HepG2 (cell line): ENCODE measurements at regions not wholly inside any gene's neighbourhood (a gene's known extent, or its start where the extent isn't known, plus 50 kb on each side); places are given as distances from the start of the nearest gene placed in this dataset.

Source experiments
- ATAC-seq: fragments of 200-7000 bp; cut with Tn5 transposase; 3 replicates; pipeline ENCODE4 v1.9.1; 2020; ENCODE audit warnings: mild to moderate bottlenecking, moderate library complexity
- BruUV-seq: library from RNA; stranded (reverse); fragments of 400-500 nt; replicated peaks from 2 replicates; lab custom pipeline; 2021; lab: Mats Ljungman, UMichigan
- CTCF ChIA-PET: fragments of 300-600 bp; formaldehyde crosslinking; extraction: SDS; loops from one replicate; lab custom pipeline; 2021; ENCODE audit warnings: low total read pairs, inconsistent platforms, low intra/inter-chr PET ratio; lab: Yijun Ruan, JAX
- POLR2A ChIA-PET: fragments of 350-600 bp; sonication (Branson Sonifier 250); formaldehyde crosslinking; loops from one replicate; lab custom pipeline; 2020; ENCODE audit warnings: antibody characterized with exemption, inconsistent platforms; lab: Yijun Ruan, JAX
- DNase-seq: peaks from one replicate; pipeline ENCODE4 v3.0.0-alpha.2; 2015; ENCODE audit warnings: low spot score
- FAIRE-seq: peaks from 3 replicates; lab custom pipeline; 2011; peaks lifted over from hg19 to GRCh38; lab: Jason Lieb, UNC
- H2AFZ ChIP-seq: one replicate; pipeline ENCODE4 v1.6.1; 2011; ENCODE audit warnings: low read length, inconsistent platforms
- H3K27ac ChIP-seq: fragments of 300-600 bp; 3 replicates; pipeline ENCODE4 v1.8.0; 2011; ENCODE audit warnings: mixed run types, mild to moderate bottlenecking, mixed read lengths, low read length, inconsistent platforms; ENCODE audit not compliant: insufficient read depth; ENCODE audit errors: extremely low read length
- H3K27me3 ChIP-seq, 2 experiments: fragments of 200-600 bp in 1 of 2; 2 replicates in 1 of 2; 3 replicates in 1 of 2; pipeline versions ENCODE4 v1.6.0 to v1.8.0; 2011; ENCODE audit warnings: low read length in 2 of 2, mild to moderate bottlenecking in 2 of 2, moderate library complexity in 2 of 2, inconsistent platforms in 1 of 2; ENCODE audit not compliant: insufficient read depth in 2 of 2, control insufficient read depth in 1 of 2
- H3K36me3 ChIP-seq, 2 experiments: fragments of 200-600 bp in 1 of 2; replicated peaks in 1 of 2; 2 replicates in 1 of 2; 3 replicates in 1 of 2; pipeline versions ENCODE4 v1.5.1 to v1.8.0; 2011; ENCODE audit warnings: low read length in 2 of 2, inconsistent platforms in 1 of 2; ENCODE audit not compliant: insufficient read depth in 2 of 2, control insufficient read depth in 1 of 2
- H3K4me1 ChIP-seq: 2 replicates; pipeline ENCODE4 v1.5.1; 2012; ENCODE audit warnings: low read length, inconsistent platforms; ENCODE audit not compliant: insufficient read depth
- H3K4me2 ChIP-seq: 2 replicates; pipeline ENCODE4 v1.6.0; 2011; ENCODE audit warnings: low read depth, low read length, inconsistent platforms
- H3K4me3 ChIP-seq, 3 experiments: fragments of 200-600 bp in 1 of 3; sonication (generic), shearing (Covaris generic) in 1 of 3; replicated peaks in 1 of 3; 2 replicates each; pipeline ENCODE4 v1.5.1; 2011 to 2016; ENCODE audit warnings: low read length in 3 of 3, inconsistent platforms in 2 of 3, low read depth in 2 of 3, mild to moderate bottlenecking in 2 of 3, control low read depth in 1 of 3, mixed read lengths in 1 of 3; ENCODE audit not compliant: insufficient read depth in 1 of 3
- H3K79me2 ChIP-seq: one replicate; pipeline ENCODE4 v1.6.1; 2011; ENCODE audit warnings: low read length, inconsistent platforms; ENCODE audit not compliant: insufficient read depth
- H3K9ac ChIP-seq: 2 replicates; pipeline ENCODE4 v1.6.0; 2011; ENCODE audit warnings: mild to moderate bottlenecking, low read depth, low read length, inconsistent platforms; ENCODE audit not compliant: insufficient read depth
- H3K9me3 ChIP-seq: 2 replicates; pipeline ENCODE4 v1.5.1; 2012; ENCODE audit warnings: mild to moderate bottlenecking, low read length
- H4K20me1 ChIP-seq: 2 replicates; pipeline ENCODE4 v1.6.0; 2011; ENCODE audit warnings: inconsistent platforms, mild to moderate bottlenecking, low read length, moderate library complexity; ENCODE audit not compliant: insufficient read depth
- ARID4A ChIP-seq: sonication (generic); formaldehyde crosslinking; IDR thresholded peaks from 2 replicates; pipeline ENCODE4 v1.5.0; 2020; ENCODE audit warnings: mild to moderate bottlenecking, missing genetic modification reagents, borderline replicate concordance
- ATF3 ChIP-seq: sonication (generic); formaldehyde crosslinking; IDR thresholded peaks from 2 replicates; pipeline ENCODE4 v1.4.0; 2020; ENCODE audit warnings: missing genetic modification reagents
- ERF ChIP-seq: IDR thresholded peaks from 2 replicates; pipeline ENCODE4 v1.6.1; 2018; ENCODE audit warnings: missing biosample characterization, missing genetic modification reagents
- MAFK ChIP-seq, 2 experiments: IDR thresholded peaks in 1 of 2; conservative IDR thresholded peaks in 1 of 2; 2 replicates each; pipeline ENCODE4 v1.6.1; 2011; ENCODE audit warnings: improper control_type of control experiment in 2 of 2, low read length in 2 of 2
- NFKB2 ChIP-seq: sonication (generic); formaldehyde crosslinking; IDR thresholded peaks from 2 replicates; pipeline ENCODE4 v1.4.0; 2020; ENCODE audit warnings: missing genetic modification reagents, borderline replicate concordance
- NPAS2 ChIP-seq: sonication (generic); formaldehyde crosslinking; IDR thresholded peaks from 2 replicates; pipeline ENCODE4 v1.8.0; 2022; ENCODE audit warnings: mild to moderate bottlenecking, missing genetic modification reagents, borderline replicate concordance
- NR1H2 ChIP-seq: sonication (generic); formaldehyde crosslinking; IDR thresholded peaks from 2 replicates; pipeline ENCODE4 v1.8.1; 2022; ENCODE audit warnings: low read depth, missing genetic modification reagents, borderline replicate concordance
- RFX3 ChIP-seq: IDR thresholded peaks from 2 replicates; pipeline ENCODE4 v1.6.1; 2016; ENCODE audit warnings: missing biosample characterization, missing genetic modification reagents
- SOX13 ChIP-seq, 3 experiments: fragments of 450-650 bp in 1 of 3; sonication (generic) in 1 of 3; formaldehyde crosslinking in 1 of 3; IDR thresholded peaks in 2 of 3; conservative IDR thresholded peaks in 1 of 3; 2 replicates each; pipeline versions ENCODE4 v1.5.0 to v1.6.1; 2016 to 2020; ENCODE audit warnings: antibody characterized with exemption in 1 of 3, mild to moderate bottlenecking in 1 of 3, missing compliant biosample characterization in 1 of 3, missing genetic modification reagents in 1 of 3, moderate library complexity in 1 of 3
- SSRP1 ChIP-seq: IDR thresholded peaks from 2 replicates; pipeline ENCODE4 v1.6.1; 2016; ENCODE audit warnings: control low read depth
- ZBTB37 ChIP-seq: sonication (generic); formaldehyde crosslinking; IDR thresholded peaks from 2 replicates; pipeline ENCODE4 v1.4.0; 2020; ENCODE audit warnings: mild to moderate bottlenecking, missing genetic modification reagents
- ZFP62 ChIP-seq: sonication (generic); formaldehyde crosslinking; IDR thresholded peaks from 2 replicates; pipeline ENCODE4 v1.4.0; 2020; ENCODE audit warnings: missing genetic modification reagents
- ZNF12 ChIP-seq: sonication (generic); formaldehyde crosslinking; IDR thresholded peaks from 2 replicates; pipeline ENCODE4 v1.5.0; 2020; ENCODE audit warnings: missing genetic modification reagents
- ZNF275 ChIP-seq: sonication (generic); formaldehyde crosslinking; IDR thresholded peaks from 2 replicates; pipeline ENCODE4 v1.8.0; 2022; ENCODE audit warnings: missing genetic modification reagents, mild to moderate bottlenecking, inconsistent platforms, borderline replicate concordance
- ZNF30 ChIP-seq: sonication (generic); formaldehyde crosslinking; IDR thresholded peaks from 2 replicates; pipeline ENCODE4 v1.5.0; 2020; ENCODE audit warnings: mild to moderate bottlenecking, missing genetic modification reagents
- ZNF337 ChIP-seq: sonication (generic); formaldehyde crosslinking; IDR thresholded peaks from 2 replicates; pipeline ENCODE4 v1.5.1; 2020; ENCODE audit warnings: missing genetic modification reagents, low read depth, mild to moderate bottlenecking, borderline replicate concordance
- ZNF850 ChIP-seq: sonication (generic); formaldehyde crosslinking; conservative IDR thresholded peaks from 2 replicates; pipeline ENCODE4 v1.9.0; 2021; ENCODE audit warnings: mild to moderate bottlenecking, missing genetic modification reagents
- ZSCAN22 ChIP-seq: sonication (generic); formaldehyde crosslinking; IDR thresholded peaks from 2 replicates; pipeline ENCODE4 v1.4.0; 2020; ENCODE audit warnings: mild to moderate bottlenecking, missing genetic modification reagents
- WGBS: methylation state at CpG from one replicate; pipeline ENCODE4 v1.1.6; 2017; ENCODE audit warnings: low lambda C conversion rate; 5-methylcytosine and 5-hydroxymethylcytosine counted together
- in situ Hi-C: cut with HindIII; loops from 2 replicates; pipeline ENCODE4 v1.10.0; 2017; ENCODE audit warnings: low pct_unique_long_range_greater_than_20kb; ENCODE audit not compliant: extremely low pct_ligation_motif_present
- intact Hi-C: fragments of 100-400 bp; cut with micrococcal nuclease; formaldehyde crosslinking; loops from one replicate; pipeline ENCODE4 v1.10.0; 2022; ENCODE audit not compliant: unreplicated experiment

GRCh38 chr20:57908226-57908625, 198.4 kb upstream of the PMEPA1 start:
- H3K9me3 ChIP-seq, result no peaks in the 10 kb centered on the region
- BruUV-seq, result no TSS peak
- no peak overlapping the region for H3K9ac ChIP-seq
- no peak overlapping the region for H3K4me3 ChIP-seq
- WGBS, result 22% methylated on average over 9 of the region's 9 CpGs
- H3K36me3 ChIP-seq, result no peaks in the 10 kb centered on the region
- H3K27ac ChIP-seq, result no peak overlapping the region
- no peak for TF ChIP-seq ZNF30 (CRISPR knock-in tag)
- TF ChIP-seq ARID4A (CRISPR knock-in tag), result no peak
- TF ChIP-seq ZBTB37, result no peak
- TF ChIP-seq NFKB2 (CRISPR knock-in tag), result no peak
- no peak for TF ChIP-seq ZNF337 (CRISPR knock-in tag)
- TF ChIP-seq RFX3 (CRISPR knock-in tag), result no peak
- no peak for TF ChIP-seq ZNF12 (CRISPR knock-in tag)
- no peak for TF ChIP-seq ATF3 (CRISPR knock-in tag)
- no peak for TF ChIP-seq ZFP62 (CRISPR knock-in tag)
- no peak for TF ChIP-seq NPAS2
- no peak for TF ChIP-seq ZNF275 (CRISPR knock-in tag)
- no peak for TF ChIP-seq MAFK (conservative IDR thresholded peaks at IDR 0.05 in 1 of 2, IDR thresholded peaks at IDR 0.05 in 1 of 2; ENCODE audit: low read length in 2 of 2)
- TF ChIP-seq SOX13 (IDR thresholded peaks at IDR 0.05), result no peak
- no peak for TF ChIP-seq SOX13 (CRISPR knock-in tag; conservative IDR thresholded peaks at IDR 0.05 in 1 of 2, IDR thresholded peaks at IDR 0.05 in 1 of 2)
- TF ChIP-seq ERF, result no peak
- TF ChIP-seq ZSCAN22 (CRISPR knock-in tag), result no peak
- no peak for TF ChIP-seq NR1H2 (CRISPR knock-in tag)
- no peak for TF ChIP-seq ZNF850 (CRISPR knock-in tag)
- TF ChIP-seq SSRP1, result no peak
- CTCF ChIA-PET, result no interaction called here
- ATAC-seq (no peak), FAIRE-seq (no peak), DNase-seq (no peak)
- no peak overlapping the region for H3K4me2 ChIP-seq
- peaks cover 2 to 45% of the 10 kb centered on the region in 2 experiments for H3K27me3 ChIP-seq
- no peak overlapping the region for H2AFZ ChIP-seq
- no peaks in the 10 kb centered on the region for H4K20me1 ChIP-seq
- H3K4me1 ChIP-seq, result no peaks in the 10 kb centered on the region
- POLR2A ChIA-PET, result no interaction called here
- no peaks in the 10 kb centered on the region for H3K79me2 ChIP-seq
- intact Hi-C loops, result no loop called here
- in situ Hi-C loops, result no loop called here
